ENCODE measurements at regions not wholly inside any gene's neighbourhood (a gene's known extent, or its start where the extent isn't known, plus 50 kb on each side); places are given as distances from the start of the nearest gene placed in this dataset.

GRCh38 chr6:25223490-25223991, 55.6 kb upstream of the CARMIL1 start:
- Histone ChIP-seq H3K9me3 (ENCODE audit: control insufficient read depth in 4 of 4, low read length in 3 of 4) (no peaks in the 10 kb centered on the region), H3K27me3 (ENCODE audit: control insufficient read depth in 4 of 4, insufficient read depth in 4 of 4, low read length in 3 of 4) (no peaks in the 10 kb centered on the region), H3K4me1 (ENCODE audit: control insufficient read depth in 4 of 4, insufficient read depth in 4 of 4, low read length in 3 of 4) (peaks cover 2 to 16% (median 10%) of the 10 kb centered on the region in 4 donors), H3K27ac (ENCODE audit: low read depth in 1 of 2, low read length in 2 of 2) (no peak overlapping the region), H3K9ac (ENCODE audit: low read depth in 1 of 2, low read length in 2 of 2) (peak overlapping the region in 1 of 2 donors; percentile 13), H3K36me3 (ENCODE audit: control insufficient read depth in 4 of 4, insufficient read depth in 3 of 4, low read depth in 1 of 4, low read length in 3 of 4) (no peaks in the 10 kb centered on the region), H3K4me3 (ENCODE audit: low read depth in 1 of 3, low read length in 3 of 3) (peak overlapping the region in 2 of 3 donors; percentile 27 to 43)
- DNase-seq (ENCODE audit: low spot score), result peak; percentile 73
- TF ChIP-seq, protein P1, sequence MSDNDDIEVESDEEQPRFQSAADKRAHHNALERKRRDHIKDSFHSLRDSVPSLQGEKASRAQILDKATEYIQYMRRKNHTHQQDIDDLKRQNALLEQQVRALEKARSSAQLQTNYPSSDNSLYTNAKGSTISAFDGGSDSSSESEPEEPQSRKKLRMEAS (IDR thresholded peaks at IDR 0.05), result no peak
- no peak for TF ChIP-seq YY1 (IDR thresholded peaks at IDR 0.05)
- TF ChIP-seq, protein P2, sequence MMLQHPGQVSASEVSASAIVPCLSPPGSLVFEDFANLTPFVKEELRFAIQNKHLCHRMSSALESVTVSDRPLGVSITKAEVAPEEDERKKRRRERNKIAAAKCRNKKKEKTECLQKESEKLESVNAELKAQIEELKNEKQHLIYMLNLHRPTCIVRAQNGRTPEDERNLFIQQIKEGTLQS (IDR thresholded peaks at IDR 0.05), result no peak
- TF ChIP-seq SP1 (IDR thresholded peaks at IDR 0.05), result no peak
- no peak for TF ChIP-seq FOXA2 (IDR thresholded peaks at IDR 0.05)
- peak; percentile 94 to 96 for TF ChIP-seq RAD21 (IDR thresholded peaks at IDR 0.05)
- TF ChIP-seq NR2F2 (IDR thresholded peaks at IDR 0.05), result peak; percentile 87
- TF ChIP-seq, protein P3, sequence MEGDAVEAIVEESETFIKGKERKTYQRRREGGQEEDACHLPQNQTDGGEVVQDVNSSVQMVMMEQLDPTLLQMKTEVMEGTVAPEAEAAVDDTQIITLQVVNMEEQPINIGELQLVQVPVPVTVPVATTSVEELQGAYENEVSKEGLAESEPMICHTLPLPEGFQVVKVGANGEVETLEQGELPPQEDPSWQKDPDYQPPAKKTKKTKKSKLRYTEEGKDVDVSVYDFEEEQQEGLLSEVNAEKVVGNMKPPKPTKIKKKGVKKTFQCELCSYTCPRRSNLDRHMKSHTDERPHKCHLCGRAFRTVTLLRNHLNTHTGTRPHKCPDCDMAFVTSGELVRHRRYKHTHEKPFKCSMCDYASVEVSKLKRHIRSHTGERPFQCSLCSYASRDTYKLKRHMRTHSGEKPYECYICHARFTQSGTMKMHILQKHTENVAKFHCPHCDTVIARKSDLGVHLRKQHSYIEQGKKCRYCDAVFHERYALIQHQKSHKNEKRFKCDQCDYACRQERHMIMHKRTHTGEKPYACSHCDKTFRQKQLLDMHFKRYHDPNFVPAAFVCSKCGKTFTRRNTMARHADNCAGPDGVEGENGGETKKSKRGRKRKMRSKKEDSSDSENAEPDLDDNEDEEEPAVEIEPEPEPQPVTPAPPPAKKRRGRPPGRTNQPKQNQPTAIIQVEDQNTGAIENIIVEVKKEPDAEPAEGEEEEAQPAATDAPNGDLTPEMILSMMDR (IDR thresholded peaks at IDR 0.05; ENCODE audit: low read depth, low read length, missing input control), result peak; percentile 92
- TF ChIP-seq GABPA (IDR thresholded peaks at IDR 0.05 in 1 of 2, conservative IDR thresholded peaks at IDR 0.05 in 1 of 2), result no peak
- no peak for TF ChIP-seq RXRA (IDR thresholded peaks at IDR 0.05)
- 10% methylated on average over 4 of the region's 4 CpGs for WGBS

DNA sequence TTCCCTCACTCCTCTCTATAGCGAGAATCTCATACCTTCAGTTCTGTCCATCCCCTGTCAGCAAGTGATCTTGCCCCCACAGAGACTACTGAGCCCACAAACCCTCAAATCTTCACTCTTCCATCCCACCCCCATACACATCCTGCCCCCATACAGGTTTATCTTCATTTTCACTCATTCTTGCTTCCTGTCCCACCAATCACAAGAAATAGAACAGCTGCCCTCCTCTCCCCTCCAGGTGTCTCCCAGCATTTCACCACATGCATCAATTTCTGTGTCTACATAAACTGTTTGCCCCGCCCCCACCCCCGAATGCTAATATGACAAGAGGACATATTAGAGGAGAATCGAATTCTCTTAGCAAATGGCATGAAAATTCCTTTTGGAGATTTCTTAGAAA, 54.9 kb upstream of the CARMIL1 start:
- DNase-seq (ENCODE audit: low spot score), result no peak
- Histone ChIP-seq H3K36me3 (ENCODE audit: control insufficient read depth in 4 of 4, insufficient read depth in 3 of 4, low read depth in 1 of 4, low read length in 3 of 4) (no peaks in the 10 kb centered on the region), H3K9ac (ENCODE audit: low read depth in 1 of 2, low read length in 2 of 2) (no peak overlapping the region), H3K27me3 (ENCODE audit: control insufficient read depth in 4 of 4, insufficient read depth in 4 of 4, low read length in 3 of 4) (no peaks in the 10 kb centered on the region), H3K4me3 (ENCODE audit: low read depth in 1 of 3, low read length in 3 of 3) (no peak overlapping the region), H3K4me1 (ENCODE audit: control insufficient read depth in 4 of 4, insufficient read depth in 4 of 4, low read length in 3 of 4) (peaks cover 2 to 16% (median 10%) of the 10 kb centered on the region in 4 donors), H3K9me3 (ENCODE audit: control insufficient read depth in 4 of 4, low read length in 3 of 4) (no peaks in the 10 kb centered on the region), H3K27ac (ENCODE audit: low read depth in 1 of 2, low read length in 2 of 2) (no peak overlapping the region)
- TF ChIP-seq FOXA2 (IDR thresholded peaks at IDR 0.05) (no peak), HNF4G (IDR thresholded peaks at IDR 0.05) (no peak), EGR1 (IDR thresholded peaks at IDR 0.05; ENCODE audit: low read depth in 2 of 2) (no peak), YY1 (IDR thresholded peaks at IDR 0.05) (no peak), RXRA (IDR thresholded peaks at IDR 0.05) (no peak), GABPA (IDR thresholded peaks at IDR 0.05 in 1 of 2, conservative IDR thresholded peaks at IDR 0.05 in 1 of 2) (no peak), SP1 (IDR thresholded peaks at IDR 0.05) (no peak), TAF1 (conservative IDR thresholded peaks at IDR 0.05) (no peak), JUND (IDR thresholded peaks at IDR 0.05) (no peak), NR2F2 (IDR thresholded peaks at IDR 0.05) (no peak), HNF4A (conservative IDR thresholded peaks at IDR 0.05) (no peak), FOXA1 (IDR thresholded peaks at IDR 0.05) (no peak), RAD21 (IDR thresholded peaks at IDR 0.05) (no peak)
- TF ChIP-seq, protein P3 (IDR thresholded peaks at IDR 0.05; ENCODE audit: low read depth, low read length, missing input control), result no peak
- TF ChIP-seq, protein P2 (IDR thresholded peaks at IDR 0.05), result no peak
- TF ChIP-seq, protein P4, sequence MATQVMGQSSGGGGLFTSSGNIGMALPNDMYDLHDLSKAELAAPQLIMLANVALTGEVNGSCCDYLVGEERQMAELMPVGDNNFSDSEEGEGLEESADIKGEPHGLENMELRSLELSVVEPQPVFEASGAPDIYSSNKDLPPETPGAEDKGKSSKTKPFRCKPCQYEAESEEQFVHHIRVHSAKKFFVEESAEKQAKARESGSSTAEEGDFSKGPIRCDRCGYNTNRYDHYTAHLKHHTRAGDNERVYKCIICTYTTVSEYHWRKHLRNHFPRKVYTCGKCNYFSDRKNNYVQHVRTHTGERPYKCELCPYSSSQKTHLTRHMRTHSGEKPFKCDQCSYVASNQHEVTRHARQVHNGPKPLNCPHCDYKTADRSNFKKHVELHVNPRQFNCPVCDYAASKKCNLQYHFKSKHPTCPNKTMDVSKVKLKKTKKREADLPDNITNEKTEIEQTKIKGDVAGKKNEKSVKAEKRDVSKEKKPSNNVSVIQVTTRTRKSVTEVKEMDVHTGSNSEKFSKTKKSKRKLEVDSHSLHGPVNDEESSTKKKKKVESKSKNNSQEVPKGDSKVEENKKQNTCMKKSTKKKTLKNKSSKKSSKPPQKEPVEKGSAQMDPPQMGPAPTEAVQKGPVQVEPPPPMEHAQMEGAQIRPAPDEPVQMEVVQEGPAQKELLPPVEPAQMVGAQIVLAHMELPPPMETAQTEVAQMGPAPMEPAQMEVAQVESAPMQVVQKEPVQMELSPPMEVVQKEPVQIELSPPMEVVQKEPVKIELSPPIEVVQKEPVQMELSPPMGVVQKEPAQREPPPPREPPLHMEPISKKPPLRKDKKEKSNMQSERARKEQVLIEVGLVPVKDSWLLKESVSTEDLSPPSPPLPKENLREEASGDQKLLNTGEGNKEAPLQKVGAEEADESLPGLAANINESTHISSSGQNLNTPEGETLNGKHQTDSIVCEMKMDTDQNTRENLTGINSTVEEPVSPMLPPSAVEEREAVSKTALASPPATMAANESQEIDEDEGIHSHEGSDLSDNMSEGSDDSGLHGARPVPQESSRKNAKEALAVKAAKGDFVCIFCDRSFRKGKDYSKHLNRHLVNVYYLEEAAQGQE (IDR thresholded peaks at IDR 0.05), result no peak
- TF ChIP-seq, protein P1 (IDR thresholded peaks at IDR 0.05), result no peak
- 88% methylated on average over 4 of the region's 4 CpGs for WGBS

All from liver (tissue), 8 donors.